Middle frontal gyrus (tissue), 1 donor: ENCODE measurements at regions not wholly inside any gene's neighbourhood (a gene's known extent, or its start where the extent isn't known, plus 50 kb on each side); places are given as distances from the start of the nearest gene placed in this dataset.

ENCODE experiments used
- DNase-seq: peaks from one replicate; pipeline ENCODE4 v3.0.0-alpha.2; 2015; ENCODE audit warnings: low spot score; ENCODE audit errors: extremely low spot score

- DNase-seq = no peak
Observed at GRCh38 chrX:42725196-42725595, 52.8 kb downstream of the PPP1R2C start.

GRCh38 chrX:42720209-42720608, 57.8 kb downstream of the PPP1R2C start:
- DNase-seq = no peak

- no peak for DNase-seq
Observed at GRCh38 chrX:42715701-42716262, 62.2 kb downstream of the PPP1R2C start.

GRCh38 chrX:42714981-42715700, 62.8 kb downstream of the PPP1R2C start:
- peak; percentile 9 for DNase-seq

- no peak for DNase-seq
Observed at GRCh38 chrX:42710452-42710851, 67.5 kb downstream of the PPP1R2C start.

DNA sequence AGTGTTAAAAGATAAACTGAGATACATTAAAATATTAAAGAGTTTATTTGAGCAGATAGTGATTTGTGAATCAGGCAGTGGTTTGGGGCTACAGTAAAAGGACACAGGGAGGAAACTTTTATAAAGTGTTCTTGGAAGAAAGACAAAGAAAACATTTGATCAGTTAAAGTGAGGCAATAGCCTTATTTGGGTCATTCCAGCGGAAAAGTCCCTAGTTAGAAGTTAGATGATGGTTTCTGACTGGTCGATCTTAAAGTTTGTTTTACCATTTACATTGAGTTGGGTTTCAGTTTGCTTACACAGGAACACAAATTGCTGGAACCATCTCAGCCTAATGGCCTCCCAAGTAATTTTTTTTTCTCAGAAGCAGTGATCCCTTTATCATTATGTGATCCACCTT, 69.7 kb downstream of the PPP1R2C start:
- no peak for DNase-seq

- DNase-seq = no peak
Observed at GRCh38 chrX:42707742-42708141, 70.2 kb downstream of the PPP1R2C start.

DNA sequence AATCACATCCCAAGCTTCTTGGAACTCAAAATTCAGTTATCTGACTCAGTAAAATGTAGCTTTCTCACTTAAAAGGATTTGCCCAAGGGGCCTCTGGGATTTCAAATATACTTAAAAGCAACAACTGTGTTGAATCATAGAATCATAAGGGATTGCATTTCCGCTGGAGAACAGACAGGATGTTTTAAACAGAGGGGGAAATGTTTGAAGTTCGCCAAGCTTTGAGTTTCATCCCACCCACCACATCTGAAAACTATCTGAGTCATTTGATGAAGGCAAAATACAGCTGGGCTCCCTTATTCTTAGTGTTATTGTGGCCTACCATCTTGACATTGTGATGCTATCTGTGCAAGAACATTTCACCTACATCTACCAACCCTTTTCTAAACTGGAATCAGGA, 73.5 kb downstream of the PPP1R2C start:
- DNase-seq = no peak

DNA sequence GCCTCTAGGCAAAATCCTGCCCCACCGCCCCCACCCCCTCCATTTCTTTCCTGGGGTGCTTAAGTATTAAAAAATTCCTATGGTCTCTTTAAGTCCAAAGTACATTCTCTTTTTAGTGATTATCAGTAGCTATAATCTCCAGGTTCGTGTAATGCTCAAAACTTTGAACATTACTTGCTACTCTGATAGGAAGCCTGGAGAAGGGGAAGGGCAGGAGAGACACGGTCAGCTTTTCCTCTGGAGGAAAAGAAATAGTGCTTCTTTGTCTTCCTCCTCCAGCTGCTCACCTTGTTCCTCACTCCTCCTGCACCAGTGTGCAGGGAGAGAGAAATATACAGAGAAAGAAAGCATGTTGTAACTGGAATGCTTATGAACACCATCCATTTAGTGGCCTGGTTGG, 80.4 kb downstream of the PPP1R2C start:
- DNase-seq = no peak

DNA sequence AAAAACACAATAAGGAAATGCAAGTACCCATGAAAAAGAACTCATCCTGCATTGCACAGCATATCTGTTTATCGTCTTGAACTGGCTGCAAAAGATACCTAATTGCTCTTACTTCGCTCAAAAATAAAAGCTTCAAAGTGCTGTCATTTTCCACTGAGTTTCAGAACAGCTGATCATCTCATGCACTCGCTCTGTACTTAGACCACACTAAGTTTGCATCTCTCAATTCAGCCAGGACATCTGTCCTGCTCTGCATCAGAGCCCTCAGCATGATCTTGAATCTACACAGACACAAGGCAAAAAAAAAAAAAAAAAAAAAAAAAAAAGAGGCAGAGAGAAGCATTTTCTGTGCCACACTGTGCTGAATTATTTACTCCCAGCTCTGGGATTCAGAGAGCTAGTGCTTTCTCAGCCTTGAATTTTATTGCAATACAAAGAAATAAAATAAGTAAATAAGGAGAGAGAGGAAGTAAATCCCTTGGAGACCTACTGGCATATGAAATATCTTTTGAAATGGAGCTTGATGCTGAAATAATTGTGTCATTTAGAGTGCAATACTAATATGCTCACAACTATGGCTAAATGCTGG, 81.3 kb downstream of the PPP1R2C start:
- no peak for DNase-seq

DNA sequence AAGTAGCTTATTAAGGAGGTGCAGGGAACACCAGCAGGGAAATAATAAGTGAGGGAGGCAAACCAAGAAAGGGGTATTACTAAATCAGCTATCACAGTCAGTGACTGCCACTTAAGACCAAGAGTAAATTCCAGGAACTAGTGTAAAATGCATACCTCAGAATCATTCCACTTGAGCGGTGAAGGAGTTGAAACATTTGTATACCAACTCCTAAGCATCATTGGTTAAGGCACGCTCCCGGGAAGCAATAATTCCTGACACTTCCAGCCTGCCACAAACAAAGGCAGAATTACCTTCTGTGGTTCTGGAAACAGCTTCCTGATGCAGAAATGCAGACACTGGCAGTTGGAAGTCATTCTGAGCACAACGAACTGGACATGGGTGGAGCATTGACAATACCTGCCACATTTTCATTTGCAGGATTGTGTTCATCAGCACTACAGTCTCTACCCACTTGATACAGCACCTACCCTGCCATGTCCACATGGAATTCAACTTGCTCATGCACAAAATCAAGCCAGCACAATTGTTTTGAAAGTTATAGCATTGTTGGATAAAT, 82.1 kb downstream of the PPP1R2C start:
- no peak for DNase-seq

- DNase-seq = no peak
Observed at GRCh38 chrX:42694260-42694815, 83.6 kb downstream of the PPP1R2C start.

DNA sequence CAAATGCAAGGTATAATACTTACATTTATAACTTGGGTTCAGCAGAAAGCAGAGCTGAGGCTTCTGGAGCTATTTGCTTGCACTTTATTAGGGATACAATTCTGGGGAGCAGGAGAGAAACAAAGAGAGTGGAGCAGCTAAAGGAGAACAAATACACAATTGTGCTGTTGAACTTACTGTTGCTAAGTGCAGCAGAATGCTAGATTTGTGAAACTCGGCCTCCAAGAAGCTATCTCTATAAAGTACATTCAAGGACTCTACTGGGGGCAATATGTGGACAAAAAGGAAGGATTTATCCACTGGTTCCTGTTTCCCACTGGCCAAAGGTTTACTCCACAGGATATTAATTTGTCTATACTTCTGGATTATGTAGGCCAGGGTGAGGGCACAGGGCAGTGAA, 86.8 kb downstream of the PPP1R2C start:
- DNase-seq = no peak

- no peak for DNase-seq
Observed at GRCh38 chrX:42686706-42687105, 91.3 kb downstream of the PPP1R2C start.

GRCh38 chrX:42686296-42686695, 91.7 kb downstream of the PPP1R2C start:
- DNase-seq = no peak

DNA sequence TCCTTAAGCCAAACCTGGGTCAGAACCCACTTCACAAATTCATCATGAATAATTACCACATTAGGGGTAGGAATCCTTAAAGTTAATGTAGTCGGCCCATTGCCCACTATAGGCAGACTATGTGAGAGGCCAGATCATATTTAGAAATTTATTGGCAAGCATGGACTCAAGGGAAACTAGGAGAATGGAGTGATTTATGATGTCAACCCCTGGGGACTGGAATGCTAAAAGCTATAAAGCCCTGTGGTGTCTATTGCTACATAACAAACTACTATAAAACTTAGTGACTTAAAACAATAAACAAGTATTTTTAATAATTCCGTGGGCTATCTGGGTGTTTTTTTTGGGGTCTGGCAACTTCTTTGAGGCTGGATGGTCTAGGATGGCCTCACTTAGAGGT, 93.9 kb downstream of the PPP1R2C start:
- no peak for DNase-seq

DNA sequence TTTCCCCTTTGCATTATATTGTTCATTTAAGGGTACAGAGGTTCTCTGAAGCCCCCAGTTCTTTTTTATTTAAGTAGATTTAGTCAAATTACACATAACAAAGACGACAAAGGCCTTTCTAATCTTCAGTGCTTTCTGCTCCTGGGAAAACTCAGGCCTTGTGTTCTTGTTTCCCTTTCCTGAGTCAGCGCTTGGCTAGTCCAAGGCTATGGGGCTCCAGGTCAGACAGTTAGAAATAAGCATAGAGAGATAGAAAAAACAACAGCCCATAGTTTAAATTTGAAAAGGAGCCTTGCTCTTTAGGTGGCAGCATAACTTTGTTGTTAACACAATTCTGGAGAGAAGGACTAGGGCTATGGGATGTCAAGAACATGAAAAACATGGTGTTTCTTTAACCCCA, 97.3 kb downstream of the PPP1R2C start:
- DNase-seq = no peak

DNA sequence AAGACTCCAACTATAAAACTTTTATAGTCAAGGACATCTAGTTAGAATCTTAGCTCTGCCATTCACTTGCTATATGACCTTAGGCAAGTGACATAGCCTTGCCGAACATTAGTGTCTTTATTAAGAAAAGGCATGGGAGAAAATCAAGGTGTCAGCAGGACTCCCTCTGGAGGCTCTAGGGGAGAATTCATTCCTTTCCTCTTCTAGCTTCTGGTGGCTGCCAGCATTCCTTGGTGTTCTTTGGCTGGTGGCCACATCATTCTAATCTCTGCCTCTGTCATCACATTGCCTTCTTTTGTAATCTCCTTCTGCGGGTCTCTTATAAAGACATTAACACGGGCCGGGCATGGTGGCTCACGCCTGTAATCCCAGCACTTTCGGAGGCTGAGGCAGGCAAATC, 99.8 kb downstream of the PPP1R2C start:
- no peak for DNase-seq

DNA sequence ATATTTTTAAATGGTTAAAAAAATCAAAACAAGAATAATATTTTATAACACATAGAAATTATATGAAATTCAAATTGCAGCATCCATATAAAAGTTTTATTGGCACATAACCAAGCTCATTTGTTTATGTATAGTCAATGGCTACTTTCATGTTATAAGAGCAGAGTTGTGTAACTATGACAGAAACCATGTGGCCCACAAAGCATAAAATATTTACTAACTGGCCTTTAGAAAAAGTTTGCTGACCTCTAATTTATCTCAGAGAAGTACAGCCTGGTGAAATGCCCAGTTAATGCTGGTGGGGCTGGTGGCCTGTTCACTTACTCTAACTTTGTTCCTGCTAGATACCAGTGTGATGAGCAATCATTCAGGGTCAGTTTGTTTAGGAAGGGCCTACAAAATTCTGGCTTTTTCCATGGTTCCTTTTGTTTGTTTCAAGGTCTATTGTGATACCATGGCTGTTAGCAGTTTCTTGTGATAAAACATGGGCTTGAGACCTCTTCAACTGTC, 104.6 kb downstream of the PPP1R2C start:
- no peak for DNase-seq

DNA sequence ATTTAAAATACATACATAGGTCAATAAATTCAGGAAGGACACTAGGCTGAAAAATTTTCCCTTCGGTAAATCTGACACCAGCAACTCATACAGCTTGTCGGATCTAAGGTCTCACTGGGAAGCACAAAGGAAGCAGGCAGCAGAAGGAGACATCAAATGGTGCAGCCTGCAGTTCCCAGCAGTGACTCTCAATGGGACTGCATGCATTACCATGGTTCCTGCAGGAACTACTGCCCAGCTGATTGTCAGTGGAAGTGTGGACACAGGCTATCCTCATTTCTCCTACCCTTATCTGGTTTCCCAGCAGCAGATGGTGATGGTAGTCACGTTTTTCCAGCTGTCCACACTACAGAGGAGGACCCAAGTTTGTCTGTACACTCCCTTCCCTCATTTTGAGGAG, 113.3 kb downstream of the PPP1R2C start:
- no peak for DNase-seq

DNA sequence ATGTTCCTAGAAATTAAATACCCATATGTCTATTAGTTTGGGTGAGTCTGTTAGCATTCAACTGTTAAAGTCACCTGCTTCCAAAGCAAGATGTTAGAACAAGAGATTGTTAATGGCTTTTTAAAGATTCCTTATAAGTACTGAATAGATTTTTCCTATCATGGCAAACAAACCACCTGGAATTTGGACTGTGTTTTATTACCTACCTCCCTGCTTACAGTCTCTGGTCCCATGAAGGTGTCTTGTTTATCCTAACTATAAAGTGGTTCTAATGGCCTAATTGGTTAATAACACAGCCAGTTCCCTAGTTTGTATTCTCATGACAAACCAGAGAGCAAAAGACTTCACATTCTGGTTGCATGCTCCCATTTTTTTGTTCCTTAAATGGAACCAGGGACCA, 149.5 kb downstream of the PPP1R2C start:
- DNase-seq = no peak

- no peak for DNase-seq
Observed at GRCh38 chrX:42627891-42628290, 150.1 kb downstream of the PPP1R2C start.
